ENCODE measurements at regions not wholly inside any gene's neighbourhood (a gene's known extent, or its start where the extent isn't known, plus 50 kb on each side); places are given as distances from the start of the nearest gene placed in this dataset.
"Not testable (repeated sequence)": the region's sequence is repeated elsewhere in the genome, so short reads cannot be mapped to it uniquely, and the experiment has no call there.

DNA sequence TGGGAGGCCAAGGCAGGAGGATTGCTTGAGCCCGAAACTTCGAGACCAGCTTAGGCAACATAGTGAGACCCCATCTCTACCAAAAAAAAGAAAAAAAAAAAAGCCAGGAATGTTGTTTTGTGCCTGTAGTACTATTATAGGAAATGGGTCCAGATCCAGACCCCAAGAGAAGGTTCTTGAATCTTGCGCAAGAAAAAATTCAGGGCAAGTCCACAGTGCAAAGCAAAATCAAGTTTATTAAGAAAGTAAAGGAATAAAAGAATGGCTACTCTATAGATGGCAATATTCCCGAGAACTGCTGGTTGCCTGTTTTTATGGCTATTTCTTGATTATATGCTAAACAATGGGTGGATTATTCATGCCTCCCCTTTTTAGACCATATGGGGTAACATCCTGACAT lies 51.2 kb upstream of the RDX start:
- TF ChIP-seq, protein P1, sequence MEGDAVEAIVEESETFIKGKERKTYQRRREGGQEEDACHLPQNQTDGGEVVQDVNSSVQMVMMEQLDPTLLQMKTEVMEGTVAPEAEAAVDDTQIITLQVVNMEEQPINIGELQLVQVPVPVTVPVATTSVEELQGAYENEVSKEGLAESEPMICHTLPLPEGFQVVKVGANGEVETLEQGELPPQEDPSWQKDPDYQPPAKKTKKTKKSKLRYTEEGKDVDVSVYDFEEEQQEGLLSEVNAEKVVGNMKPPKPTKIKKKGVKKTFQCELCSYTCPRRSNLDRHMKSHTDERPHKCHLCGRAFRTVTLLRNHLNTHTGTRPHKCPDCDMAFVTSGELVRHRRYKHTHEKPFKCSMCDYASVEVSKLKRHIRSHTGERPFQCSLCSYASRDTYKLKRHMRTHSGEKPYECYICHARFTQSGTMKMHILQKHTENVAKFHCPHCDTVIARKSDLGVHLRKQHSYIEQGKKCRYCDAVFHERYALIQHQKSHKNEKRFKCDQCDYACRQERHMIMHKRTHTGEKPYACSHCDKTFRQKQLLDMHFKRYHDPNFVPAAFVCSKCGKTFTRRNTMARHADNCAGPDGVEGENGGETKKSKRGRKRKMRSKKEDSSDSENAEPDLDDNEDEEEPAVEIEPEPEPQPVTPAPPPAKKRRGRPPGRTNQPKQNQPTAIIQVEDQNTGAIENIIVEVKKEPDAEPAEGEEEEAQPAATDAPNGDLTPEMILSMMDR (IDR thresholded peaks at IDR 0.05), result no peak
- DNase-seq (ENCODE audit: low spot score), result no peak
- Histone ChIP-seq H3K36me3 (no peaks in the 10 kb centered on the region), H3K4me3 (no peak overlapping the region), H3K27ac (no peak overlapping the region), H3K4me1 (no peaks in the 10 kb centered on the region), H3K9me3 (no peaks in the 10 kb centered on the region), H3K27me3 (no peaks in the 10 kb centered on the region)

DNA sequence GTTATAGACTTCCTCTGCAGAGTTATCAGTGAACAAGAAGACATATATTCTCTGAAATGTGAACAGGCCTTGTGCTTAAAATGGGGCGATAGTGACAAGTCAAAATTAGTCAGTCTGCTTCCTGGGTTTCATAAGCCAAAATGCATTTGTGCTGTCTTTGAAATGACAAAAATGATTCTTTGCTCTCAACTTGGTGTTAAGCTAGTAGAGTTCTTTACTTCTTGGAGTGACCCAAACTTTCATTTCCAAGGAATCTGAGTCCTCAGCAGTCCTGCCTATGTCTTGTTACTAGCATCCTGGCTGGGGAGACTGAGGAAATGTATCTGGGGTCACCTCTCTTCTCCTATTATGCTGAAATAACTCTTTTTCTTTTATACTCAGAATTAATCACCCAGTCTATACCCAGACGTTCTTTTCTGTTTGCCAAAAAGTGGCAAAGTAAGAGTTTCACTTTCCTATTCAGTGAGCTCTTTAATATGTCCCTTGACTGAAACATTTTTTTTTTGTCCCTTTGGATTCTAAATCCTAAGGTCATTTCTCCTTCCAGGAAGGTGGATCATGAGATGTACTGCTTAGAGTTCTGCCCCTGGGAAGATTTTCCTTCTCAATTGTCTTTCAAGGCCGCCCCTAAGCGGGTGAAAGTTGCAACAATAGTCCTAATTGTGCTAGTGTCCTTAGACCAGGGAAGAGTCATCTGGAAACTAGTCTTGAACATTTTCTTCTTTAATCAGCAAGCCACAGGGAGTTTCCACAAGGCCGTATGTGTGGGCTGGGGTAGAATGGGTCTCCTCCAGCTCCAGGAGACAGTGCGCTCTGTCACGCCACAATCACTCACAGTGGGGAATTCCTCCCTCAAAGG lies 53.0 kb upstream of the RDX start:
- no peak overlapping the region for H3K4me3 ChIP-seq
- H3K9me3 ChIP-seq, result no peaks in the 10 kb centered on the region
- no peaks in the 10 kb centered on the region for H3K4me1 ChIP-seq
- no peak overlapping the region for H3K27ac ChIP-seq
- peak; percentile 49 for DNase-seq (ENCODE audit: low spot score)
- H3K27me3 ChIP-seq, result no peaks in the 10 kb centered on the region
- TF ChIP-seq, protein P1 (IDR thresholded peaks at IDR 0.05), result no peak
- no peaks in the 10 kb centered on the region for H3K36me3 ChIP-seq

DNA sequence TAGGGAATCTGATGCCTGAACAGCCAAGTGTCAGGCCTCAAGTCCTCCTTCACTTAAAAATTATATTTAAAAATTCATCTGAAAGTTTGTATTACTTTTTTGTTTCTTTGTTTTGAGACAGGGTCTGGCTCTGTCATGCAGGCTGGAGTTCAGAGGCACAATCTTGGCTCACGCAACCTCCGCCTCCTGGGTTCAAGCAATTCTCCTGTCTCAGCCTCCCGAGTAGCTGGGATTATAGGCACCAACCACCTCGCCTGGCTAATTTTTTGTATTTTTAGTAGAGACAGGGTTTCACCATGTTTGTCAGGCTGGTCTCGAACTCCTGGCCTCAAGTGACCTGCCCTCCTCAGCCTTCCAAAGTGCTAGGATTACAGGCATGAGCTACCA lies 53.6 kb upstream of the RDX start:
- H3K36me3 ChIP-seq; H3K9me3 ChIP-seq; H3K4me3 ChIP-seq; DNase-seq (ENCODE audit: low spot score); H3K27me3 ChIP-seq; H3K27ac ChIP-seq; H3K4me1 ChIP-seq: not testable (repeated sequence)

DNA sequence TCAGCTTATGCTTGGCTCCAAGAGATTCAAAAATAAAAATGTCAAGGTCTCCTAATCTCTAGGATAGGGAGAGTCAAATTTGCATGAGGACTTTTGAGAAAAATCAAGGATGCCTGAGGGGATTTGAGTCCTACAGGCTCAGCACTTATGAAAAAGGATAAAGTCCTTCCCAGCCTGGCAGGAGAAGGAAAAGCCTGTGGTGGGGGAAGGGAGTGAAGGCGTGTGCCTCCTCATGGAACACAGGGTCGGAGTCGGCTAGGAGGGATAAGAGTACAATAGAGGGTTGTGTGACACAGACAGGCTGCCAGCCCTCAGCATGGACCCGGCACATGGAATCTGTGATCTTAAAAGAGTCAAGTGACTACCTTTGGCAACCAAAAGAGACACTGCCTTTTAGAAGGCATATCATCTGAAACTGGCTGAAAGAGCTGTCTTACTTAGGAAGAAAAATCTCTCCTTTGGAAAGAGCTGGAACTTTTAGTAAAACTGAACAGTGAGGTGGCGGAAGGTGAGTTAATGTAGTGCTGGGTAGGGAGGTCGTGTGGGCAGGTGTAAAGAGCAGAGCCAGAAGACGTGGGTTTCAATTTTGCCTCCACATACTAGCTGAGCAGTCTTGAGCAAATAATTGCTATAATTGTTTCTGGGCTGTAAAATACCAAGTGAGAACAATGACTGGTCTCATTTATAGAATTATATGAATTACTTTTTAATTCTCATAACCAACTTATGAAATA lies 58.8 kb upstream of the RDX start:
- TF ChIP-seq, protein P1 (IDR thresholded peaks at IDR 0.05), result no peak
- DNase-seq (ENCODE audit: low spot score), result peak; percentile 53
- H3K36me3 ChIP-seq, result no peaks in the 10 kb centered on the region
- no peak overlapping the region for H3K4me3 ChIP-seq
- H3K4me1 ChIP-seq, result no peaks in the 10 kb centered on the region
- no peak overlapping the region for H3K27ac ChIP-seq
- H3K27me3 ChIP-seq, result no peaks in the 10 kb centered on the region
- no peaks in the 10 kb centered on the region for H3K9me3 ChIP-seq

DNA sequence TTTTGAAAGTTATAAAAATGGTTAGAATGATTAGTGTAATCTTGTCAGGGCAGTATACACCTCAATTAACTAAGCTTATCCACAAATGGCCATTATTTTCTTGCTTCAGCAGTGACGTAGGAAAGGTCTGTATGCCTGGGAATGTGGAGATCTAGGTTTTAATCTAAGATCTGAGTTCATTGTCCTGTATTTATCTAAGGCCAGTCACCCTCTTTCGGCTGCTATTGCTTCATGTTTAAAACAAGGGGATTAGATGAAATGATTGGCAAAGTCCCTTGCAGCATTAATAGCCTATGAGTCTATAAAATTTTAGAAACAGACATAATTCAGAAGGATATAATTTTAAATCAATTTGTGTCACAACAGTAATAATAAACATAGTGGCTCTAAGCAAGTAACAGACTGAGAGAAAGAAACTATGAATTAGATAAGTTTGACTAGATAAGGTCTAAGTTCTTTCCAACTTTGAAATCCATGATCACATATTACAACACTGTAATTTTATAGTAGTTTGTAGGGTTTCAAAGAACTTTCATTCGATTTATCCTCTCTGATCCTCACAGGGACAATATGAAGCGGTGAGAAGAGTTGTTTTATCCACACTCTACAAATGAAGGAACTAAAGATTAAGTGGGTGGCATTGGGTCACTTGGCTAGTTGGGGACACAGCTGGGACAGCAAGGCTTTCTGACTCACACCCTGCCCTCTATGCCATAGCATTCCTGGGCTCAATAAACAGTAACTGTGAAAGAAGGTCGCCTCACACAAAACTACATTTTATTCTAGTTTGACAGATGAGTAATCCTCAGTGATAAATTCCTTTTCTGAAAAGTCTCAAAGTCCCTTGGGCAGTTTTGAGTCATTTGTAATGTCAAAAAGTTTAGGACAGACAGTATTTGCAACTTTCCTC lies 60.6 kb upstream of the RDX start:
- H3K4me3 ChIP-seq, result no peak overlapping the region
- peak; percentile 21 for DNase-seq (ENCODE audit: low spot score)
- H3K27ac ChIP-seq, result no peak overlapping the region
- no peaks in the 10 kb centered on the region for H3K27me3 ChIP-seq
- TF ChIP-seq, protein P1 (IDR thresholded peaks at IDR 0.05), result no peak
- no peaks in the 10 kb centered on the region for H3K36me3 ChIP-seq
- H3K9me3 ChIP-seq, result no peaks in the 10 kb centered on the region
- no peaks in the 10 kb centered on the region for H3K4me1 ChIP-seq

GRCh38 chr11:110358336-110358735 lies 61.9 kb upstream of the RDX start:
- TF ChIP-seq, protein P1 (IDR thresholded peaks at IDR 0.05), result no peak
- Histone ChIP-seq H3K27ac (no peak overlapping the region), H3K4me3 (no peak overlapping the region), H3K9me3 (no peaks in the 10 kb centered on the region), H3K36me3 (no peaks in the 10 kb centered on the region), H3K27me3 (no peaks in the 10 kb centered on the region), H3K4me1 (peaks cover 0 to 6% of the 10 kb centered on the region in 2 donors)
- DNase-seq (ENCODE audit: low spot score), result no peak

DNA sequence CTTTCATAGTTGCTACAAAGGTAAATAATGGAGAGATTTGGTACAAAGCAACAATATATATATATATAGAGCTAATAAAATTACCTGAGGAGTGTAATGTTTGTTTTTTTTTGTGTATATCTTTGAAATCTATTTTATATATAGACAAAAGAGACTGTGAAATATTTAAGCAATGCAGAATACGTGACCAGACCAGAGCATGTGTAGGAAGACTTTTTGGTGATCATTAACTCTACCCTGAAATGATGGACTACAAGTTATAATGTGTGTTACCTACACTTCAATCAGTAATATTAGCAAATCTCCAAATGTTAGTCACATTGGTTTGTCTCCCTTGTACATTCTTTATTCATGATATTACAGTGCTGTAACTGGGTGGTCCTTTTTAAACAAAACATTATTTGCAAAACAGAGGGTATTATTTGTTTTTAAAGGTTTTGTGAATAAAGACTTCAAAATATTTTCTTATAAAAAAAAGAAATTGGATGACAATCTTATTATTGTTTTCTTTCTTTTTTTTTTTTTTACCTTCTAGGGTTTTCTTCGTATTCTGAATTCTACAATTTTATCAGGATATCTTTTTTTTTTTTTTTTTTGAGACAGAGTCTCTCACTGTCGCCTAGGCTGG lies 64.5 kb upstream of the RDX start:
- not testable (repeated sequence) for H3K27ac ChIP-seq; DNase-seq (ENCODE audit: low spot score); H3K4me1 ChIP-seq; H3K27me3 ChIP-seq; H3K4me3 ChIP-seq; H3K9me3 ChIP-seq; H3K36me3 ChIP-seq

All from right atrium auricular region (tissue), 2 donors.